ENCODE measurements at regions not wholly inside any gene's neighbourhood (a gene's known extent, or its start where the extent isn't known, plus 50 kb on each side); places are given as distances from the start of the nearest gene placed in this dataset.

DNA sequence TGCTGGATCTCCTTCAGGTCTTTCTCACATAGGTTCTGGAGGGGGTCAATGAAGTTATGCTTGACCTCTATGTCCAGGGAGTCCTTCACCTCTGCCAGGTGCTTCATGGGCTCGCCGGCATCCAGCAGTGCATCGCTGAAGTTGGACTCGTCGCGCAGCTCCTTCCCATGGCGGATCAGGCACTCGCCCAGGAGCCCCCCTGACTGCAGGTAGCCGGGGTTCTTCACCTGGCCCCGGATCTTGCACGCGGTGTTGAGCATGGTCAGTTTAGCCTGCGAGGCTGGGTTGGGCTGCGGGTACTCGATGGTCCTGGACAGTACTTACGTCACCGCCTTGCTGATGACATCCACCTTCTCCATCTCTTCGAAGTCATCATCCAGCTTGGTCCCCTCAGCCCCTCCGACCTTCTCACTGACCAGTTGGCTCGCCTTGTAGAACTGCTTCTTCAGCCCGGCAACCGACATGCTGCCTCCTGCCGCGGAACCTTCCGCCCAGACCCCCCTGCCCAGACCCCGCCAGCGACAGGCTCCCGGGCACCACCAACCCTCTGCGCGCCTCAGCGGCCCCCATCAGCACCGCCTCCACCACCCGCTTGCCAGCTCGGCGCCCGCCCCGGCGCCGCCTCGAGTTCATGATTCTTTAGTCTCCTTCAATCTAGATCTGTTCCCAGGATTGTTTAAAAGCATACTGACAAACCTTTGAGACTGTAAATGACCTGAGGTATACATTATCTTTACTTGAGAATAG lies 99.8 kb downstream of the KPNA2 start:
- in situ Hi-C loops (cut with MboI; ENCODE audit: low sequenced_read_pairs): no loop called here

DNA sequence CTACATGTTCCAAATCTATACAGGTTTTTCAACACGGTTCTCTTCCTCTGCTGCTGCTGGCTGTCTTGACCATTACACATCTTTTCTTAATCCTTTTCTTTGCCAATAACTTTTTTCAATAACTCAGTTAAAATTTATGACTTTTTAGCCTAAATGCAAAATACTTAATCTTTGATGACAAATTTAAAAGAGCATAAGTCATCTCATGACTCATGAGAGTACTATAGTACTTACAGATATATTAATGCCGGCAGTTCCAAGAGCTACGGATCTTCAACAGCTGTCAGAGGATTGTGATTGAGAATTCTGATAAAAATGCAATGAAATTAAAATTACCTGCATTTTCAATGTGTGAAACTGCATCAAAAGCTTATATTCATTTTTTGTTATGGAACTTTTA lies 105.5 kb downstream of the KPNA2 start:
- in situ Hi-C loops (cut with MboI; ENCODE audit: low sequenced_read_pairs): no loop called here

DNA sequence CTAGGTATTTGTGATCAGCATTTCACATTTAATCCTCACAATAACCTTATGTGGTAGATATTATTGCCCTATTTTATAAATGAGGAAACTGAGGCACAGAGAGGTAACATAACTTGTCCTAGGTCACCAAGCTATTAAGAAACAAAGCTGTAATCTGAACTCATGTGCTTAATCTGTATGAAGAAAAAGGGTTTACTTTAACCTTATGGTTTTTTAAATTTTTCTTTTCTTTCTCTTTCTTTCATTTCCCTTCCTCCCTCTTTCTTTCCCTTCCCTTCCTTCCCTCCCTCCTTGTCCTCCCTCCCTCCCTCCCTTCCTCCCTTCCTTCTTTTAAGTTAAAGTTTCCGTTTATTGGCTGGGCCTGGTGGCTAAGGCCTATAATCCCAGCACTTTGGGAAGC lies 105.2 kb upstream of the AMZ2 start:
- in situ Hi-C loops (cut with MboI; ENCODE audit: low sequenced_read_pairs): no loop called here

DNA sequence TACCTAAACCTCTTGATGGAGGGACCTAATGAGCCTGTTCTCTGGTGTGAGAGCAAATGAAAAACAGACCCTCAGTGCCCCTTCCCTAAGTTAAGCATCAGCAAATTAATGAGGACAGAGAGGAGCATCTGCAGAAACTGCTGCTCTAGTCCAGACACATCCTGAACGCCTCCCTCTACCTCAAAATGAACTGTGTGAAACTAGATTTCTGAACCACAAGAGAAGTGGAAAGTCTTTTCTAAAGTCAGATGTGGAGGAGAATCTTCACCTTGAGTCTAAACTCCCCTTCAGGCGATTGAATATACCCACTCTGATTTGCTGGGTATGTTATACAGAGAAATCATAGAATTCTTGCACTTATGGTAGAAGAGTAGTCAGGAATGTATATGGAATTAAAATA lies 104.4 kb upstream of the AMZ2 start:
- in situ Hi-C loops (cut with MboI; ENCODE audit: low sequenced_read_pairs): no loop called here

DNA sequence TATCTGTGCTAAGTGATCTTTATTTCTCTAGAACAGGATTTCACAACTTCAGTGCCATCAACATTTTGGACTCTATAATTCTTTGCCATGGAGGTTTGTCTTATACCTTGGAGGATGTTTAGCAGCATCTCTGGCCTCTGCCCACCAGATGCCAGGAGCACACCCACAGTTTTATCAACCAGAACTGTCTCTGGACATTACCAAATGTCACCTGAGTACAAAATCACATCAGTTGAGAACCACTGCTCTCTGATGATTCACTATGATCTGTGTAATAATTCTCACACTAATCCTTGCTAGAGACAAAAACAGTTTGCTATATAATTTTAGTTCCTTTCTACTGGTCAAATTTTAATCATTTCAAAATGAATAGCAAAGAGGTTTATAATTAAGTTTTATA lies 102.8 kb upstream of the AMZ2 start:
- in situ Hi-C loops (cut with MboI; ENCODE audit: low sequenced_read_pairs): no loop called here

DNA sequence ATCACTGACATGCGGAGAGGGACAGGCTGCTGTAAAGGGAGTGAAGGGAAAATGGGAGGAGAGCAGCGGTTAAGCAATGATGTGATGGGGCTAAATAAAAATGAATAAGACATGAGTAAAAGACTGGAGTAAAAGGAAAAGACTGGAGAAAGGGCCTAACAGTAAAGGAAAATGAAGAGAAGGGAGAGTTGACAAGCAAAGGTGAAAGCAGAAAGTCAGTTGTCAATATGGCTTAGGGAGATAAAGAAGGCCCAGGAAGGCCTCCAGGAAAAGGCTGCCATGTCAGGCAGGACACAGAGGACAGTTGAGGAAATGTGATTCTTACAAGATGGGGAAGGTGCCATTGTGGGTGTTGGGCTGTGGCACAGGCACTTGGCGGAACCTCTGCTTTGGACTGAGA lies 98.9 kb upstream of the AMZ2 start:
- in situ Hi-C loops (cut with MboI; ENCODE audit: low sequenced_read_pairs): no loop called here

DNA sequence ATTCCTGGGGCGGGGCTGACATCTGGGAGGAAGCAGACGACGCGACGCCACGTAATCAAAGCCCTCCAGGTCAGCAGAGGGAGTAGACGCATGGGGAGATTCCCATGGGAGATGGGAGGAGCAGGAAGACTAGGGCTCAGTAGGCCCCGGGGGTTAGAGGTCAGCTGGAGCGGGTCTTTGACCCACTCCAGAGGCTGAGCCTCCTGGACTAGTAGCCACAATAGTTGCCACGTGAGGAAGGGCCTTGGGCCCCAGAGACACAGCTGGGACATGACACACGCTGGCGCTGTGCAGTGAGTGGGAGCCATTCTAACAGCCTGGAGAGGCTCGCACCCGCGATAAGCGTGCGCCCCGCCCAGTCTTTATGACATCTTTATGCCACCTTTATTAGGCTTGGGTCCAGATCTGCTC lies 95.7 kb upstream of the AMZ2 start:
- in situ Hi-C loops (cut with MboI; ENCODE audit: low sequenced_read_pairs): loop anchor here (25.0 kb wide), 1 partner anchor 610 kb away; no protein-coding TSS in a partner anchor

DNA sequence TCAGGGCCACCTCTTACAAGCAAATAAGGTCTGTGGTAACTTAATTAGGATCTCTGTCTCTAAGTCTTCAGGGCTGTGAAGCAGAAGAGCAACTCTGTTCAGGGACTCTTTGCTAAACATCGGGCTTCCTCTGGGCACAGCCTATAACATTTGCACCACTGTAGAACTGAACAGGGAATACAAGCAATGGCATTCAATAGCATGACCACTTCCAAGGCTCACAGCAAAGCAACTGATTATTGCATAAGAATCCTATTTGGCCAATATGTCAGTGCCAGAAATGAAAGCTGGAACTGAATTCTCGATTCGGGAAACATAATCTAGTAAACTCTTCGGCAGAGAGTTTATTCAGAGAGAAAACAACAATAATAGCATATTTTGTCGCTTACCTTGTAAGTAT lies 92.2 kb upstream of the AMZ2 start:
- in situ Hi-C loops (cut with MboI; ENCODE audit: low sequenced_read_pairs): loop anchor here (25.0 kb wide), 1 partner anchor 607 kb away; no protein-coding TSS in a partner anchor

DNA sequence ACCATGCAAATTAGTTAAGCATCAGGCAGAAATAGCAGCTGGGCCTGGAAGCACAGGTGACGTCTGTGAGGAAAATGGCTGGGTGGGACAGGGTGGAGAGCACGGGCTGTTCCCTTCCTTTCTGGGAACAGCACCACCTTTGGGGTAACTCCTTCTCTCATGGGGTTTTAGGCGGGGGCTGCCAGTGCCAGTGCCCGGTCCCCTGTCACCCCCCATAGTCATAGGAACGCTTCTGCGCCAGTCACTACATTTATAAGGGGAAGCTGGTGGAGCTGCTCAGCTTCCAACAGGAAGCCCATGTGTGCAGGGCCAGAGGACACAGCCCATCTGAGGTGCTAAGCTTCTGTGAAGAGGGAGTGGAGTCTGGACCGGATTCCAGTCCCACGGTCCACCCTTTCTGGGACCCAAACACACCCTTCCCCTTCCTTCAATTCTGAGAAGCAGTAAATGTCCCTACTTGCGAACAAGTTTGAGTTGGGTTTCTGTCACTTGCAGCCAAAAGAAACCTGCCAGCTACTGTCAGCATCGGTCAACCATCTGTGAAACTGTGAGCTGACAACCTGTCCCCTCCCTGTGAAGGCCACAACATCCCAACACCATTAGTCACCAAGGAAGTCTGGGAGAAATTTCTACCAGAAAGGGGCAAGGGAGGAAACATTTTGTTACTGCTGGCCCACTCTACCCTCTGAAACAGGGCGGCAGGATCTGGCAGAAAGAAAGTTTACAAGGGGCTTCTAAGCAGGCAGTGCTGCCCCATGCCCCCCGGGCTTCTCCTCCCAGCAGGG lies 86.0 kb upstream of the AMZ2 start:
- in situ Hi-C loops (cut with MboI; ENCODE audit: low sequenced_read_pairs): loop anchor here (25.0 kb wide), 1 partner anchor 600 kb away; no protein-coding TSS in a partner anchor

DNA sequence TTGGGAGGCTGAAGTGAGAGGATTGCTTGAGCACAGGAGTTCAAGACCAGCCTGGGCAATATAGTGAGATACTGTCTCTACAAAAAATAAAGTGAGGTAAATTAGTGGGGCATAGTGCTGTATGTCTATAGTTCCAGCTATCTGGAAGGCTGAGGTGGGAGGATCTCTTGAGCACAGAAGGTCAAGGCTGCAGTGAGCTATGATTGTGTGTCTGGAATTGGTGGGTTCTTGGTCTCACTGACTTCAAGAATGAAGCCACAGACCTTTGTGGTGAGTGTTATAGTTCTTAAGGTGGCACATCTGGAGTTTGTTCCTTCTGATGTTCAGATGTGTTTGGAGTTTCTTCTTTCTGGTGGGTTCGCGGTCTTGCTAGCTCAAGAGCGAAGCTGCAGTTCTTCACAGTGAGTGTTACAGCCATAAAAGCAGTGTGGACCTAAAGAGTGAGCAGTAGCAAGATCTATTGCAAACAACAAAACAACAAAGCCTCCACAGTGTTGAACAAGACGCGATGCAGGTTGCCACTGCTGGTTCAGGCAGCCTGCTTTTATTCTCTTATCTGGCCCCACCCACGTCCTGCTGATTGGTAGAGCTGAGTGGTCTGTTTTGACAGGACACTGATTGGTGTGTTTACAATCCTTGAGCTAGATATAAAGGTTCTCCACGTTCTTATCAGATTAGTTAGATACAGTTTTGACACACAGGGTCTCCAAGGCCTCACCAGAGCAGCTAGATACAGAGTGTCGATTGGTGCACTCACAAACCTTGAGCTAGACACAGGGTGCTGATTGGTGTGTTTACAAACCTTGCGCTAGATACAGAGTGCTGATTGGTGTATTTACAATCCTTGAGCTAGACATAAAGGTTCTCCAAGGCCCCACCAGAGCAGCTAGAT lies 79.3 kb upstream of the AMZ2 start:
- in situ Hi-C loops (cut with MboI; ENCODE audit: low sequenced_read_pairs): loop anchor here (25.0 kb wide), 1 partner anchor 594 kb away; no protein-coding TSS in a partner anchor

DNA sequence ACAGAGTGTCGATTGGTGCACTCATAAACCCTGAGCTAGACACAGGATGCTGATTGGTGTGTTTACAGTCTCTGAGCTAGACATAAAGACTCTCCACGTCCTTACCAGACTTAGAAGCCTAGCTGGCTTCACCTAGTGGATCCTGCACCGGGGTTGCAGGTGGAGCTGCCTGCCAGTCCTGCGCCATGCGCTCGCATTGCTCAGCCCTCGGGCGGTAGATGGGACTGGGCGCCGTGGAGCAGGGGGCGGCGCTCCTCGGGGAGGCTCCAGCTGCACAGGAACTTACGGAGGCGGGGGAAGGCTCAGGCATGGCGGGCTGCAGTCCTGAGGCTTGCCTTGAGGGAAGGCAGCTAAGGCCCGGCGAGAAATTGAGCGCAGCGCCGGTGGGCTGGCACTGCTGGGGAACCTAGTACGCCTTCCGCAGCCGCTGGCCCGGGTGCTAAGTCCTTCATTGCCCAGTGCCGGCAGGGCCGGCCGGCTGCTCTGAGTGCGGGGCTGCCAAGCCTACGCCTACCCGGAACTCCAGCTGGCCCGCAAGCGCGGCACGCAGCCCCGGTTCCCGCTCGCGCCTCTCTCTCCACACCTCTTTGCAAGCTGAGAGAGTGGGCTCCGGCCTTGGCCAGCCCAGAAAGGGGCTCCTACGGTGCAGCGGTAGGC lies 78.5 kb upstream of the AMZ2 start:
- in situ Hi-C loops (cut with MboI; ENCODE audit: low sequenced_read_pairs): loop anchor here (25.0 kb wide), 1 partner anchor 593 kb away; no protein-coding TSS in a partner anchor

DNA sequence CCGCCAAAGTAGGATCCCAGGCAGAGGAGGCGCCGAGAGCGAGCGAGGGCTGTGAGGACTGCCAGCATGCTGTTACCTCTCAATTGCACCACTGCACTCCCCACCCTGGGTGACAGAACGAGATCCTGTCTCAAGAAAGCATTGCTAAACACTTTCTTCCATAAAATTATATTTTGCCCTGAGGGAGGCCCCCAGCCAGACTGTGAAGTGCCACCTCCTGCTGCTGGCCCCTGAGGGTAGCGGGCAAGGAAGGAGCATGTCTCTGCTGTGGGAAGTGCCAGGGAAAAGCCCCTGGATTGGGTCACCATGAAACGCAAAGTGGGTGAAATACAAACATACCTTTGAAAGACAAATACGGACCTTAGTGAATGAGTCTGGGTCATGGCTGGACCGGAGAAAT lies 78.0 kb upstream of the AMZ2 start:
- in situ Hi-C loops (cut with MboI; ENCODE audit: low sequenced_read_pairs): loop anchor here (25.0 kb wide), 1 partner anchor 592 kb away; no protein-coding TSS in a partner anchor

DNA sequence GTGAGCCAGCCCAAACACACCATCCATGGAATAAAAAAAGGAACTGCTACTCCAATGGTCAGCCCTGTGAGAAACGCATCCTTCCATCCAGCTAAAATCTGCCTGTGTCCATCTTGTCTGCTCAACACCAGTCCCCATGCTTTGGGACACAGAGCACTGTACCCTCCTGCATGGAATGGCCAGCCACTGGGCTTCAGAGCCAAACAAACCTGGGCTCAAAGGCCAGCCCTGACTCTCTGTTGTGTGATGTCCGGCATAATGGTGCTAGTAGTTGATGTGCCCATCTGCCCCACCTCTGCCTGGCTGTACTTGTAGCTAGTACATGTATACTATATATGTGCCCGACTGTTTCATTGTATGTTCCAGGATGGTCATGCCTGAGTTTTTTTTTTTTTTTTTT lies 77.6 kb upstream of the AMZ2 start:
- in situ Hi-C loops (cut with MboI; ENCODE audit: low sequenced_read_pairs): loop anchor here (25.0 kb wide), 1 partner anchor 592 kb away; no protein-coding TSS in a partner anchor

DNA sequence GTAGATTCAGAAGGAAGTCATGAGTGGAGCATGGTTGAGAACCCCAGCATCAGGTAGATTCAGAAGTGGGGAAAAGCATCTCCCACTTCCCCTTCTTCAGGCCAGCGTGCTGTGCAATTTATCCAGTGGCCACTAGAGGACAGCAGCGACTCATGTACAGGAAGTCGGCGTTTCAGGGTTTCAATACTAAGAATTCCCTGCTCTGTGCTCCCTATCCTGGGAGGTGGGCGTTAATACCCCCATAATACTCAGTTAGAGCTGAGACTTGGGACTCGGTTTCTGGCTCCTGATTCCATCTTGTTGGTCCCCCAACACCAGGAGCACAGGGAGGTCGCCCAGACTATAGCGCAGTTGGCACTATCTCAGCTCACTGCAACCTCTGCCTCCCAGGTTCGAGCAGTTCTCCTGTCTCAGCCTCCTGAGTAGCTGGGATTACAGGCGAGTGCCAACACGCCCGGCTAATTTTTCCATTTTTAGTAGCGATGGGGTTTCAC lies 75.3 kb upstream of the AMZ2 start:
- in situ Hi-C loops (cut with MboI; ENCODE audit: low sequenced_read_pairs): loop anchor here (25.0 kb wide), 1 partner anchor 590 kb away; no protein-coding TSS in a partner anchor

DNA sequence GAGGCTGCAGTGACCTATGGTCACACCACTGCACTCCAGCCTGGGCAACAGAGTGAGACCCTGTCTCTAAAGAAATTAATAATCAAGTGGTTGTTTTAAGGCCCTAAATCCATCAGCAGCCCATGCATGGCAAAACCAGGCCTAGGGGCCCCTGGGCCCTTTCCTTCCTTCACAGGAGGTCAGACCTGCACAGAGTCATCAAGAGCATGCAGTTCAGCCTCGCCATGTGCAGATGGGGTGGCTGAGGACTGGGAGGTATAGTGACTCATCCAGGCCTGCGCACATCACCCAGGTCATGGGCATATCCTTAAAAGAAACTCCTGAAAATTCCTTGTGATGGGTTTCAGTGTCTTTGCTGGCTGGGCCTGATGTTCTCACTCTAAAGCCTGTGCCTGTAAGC lies 72.4 kb upstream of the AMZ2 start:
- in situ Hi-C loops (cut with MboI; ENCODE audit: low sequenced_read_pairs): no loop called here

DNA sequence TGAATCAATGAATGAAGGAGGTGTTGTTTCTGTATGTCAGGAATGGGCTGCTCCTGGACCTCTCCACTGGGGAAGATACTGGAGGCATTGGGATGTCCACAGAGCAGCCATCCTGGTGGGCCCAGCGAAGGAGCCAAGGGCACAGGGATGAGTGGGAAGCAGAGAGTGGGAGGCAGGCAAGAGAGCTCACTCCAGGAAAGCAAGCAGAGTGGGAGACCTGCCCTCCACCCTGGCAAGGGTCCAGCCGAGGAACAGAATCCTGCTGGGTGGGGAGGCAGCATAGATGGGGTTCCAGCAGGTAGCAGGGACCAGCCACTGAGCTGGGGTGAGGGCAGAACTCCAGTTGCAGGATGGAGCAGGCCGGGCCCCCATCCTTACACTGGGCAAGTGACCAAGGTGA lies 71.9 kb upstream of the AMZ2 start:
- in situ Hi-C loops (cut with MboI; ENCODE audit: low sequenced_read_pairs): no loop called here

DNA sequence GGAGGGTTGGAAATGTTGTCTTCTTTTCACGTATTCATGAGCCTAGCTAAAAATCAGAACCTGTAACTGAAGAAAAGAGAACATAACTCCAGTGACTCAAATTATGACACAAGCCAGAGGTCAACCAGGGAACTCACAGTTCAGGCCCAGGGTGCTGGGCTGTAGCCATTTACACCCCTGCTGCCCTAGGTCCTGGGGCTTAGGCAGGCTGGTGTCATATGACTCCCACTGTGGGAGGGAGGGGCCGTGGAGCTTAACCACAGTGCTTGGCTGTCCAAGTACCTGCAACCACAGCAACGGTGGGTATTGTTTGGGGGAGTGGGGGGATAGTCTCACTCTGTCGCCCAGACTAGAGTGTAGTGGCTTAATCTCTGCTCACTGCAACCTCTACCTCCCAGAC lies 71.1 kb upstream of the AMZ2 start:
- in situ Hi-C loops (cut with MboI; ENCODE audit: low sequenced_read_pairs): no loop called here

DNA sequence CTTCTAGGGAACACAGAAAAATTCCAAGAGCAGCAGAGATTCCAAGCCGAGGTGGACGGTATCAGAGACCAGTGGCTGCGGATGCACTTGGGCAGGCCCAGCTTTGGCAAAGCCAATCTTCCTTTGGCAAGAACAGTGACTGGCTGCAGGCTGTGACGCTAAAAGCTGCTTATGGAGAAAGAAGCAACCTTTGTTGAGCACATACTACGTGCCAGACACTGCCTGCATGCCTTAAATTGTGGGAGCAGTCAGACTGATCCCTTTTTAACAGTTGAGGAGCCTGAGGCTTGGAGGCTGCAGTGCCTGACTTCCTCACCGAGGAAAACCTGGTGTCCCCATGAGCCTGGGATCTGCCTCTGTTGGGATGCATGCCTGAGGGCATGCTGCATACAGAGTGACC lies 69.0 kb upstream of the AMZ2 start:
- in situ Hi-C loops (cut with MboI; ENCODE audit: low sequenced_read_pairs): no loop called here

DNA sequence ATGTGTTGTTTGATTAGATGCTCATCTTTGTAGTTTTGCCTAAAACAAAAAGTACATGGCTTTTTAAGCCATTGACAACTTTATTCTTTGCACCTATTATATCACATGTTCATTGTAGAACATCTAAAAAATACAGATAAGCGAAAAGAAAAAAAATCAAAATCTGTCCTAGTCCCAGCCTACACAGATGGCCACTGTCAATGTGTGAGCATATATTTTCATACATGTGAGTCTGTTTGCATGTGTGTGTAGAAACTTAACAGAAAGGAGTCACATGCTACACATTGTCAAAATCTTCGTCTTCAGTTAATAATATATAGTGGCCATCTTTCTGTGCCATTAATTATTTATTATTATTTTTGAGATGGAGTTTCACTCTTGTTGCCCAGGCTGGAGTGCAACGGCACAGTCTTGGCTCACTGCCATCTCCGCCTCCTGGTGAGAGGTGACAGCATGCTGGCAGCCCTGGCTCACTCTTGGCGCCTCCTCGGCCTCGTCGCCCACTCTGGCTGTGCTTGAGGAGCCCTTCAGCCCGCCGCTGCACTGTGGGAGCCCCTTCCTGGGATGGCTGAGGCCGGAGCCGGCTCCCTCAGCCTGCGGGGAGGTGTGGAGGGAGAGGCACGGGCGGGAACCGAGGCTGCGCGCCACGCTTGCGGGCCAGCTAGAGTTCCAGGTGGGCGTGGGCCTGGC lies 68.5 kb upstream of the AMZ2 start:
- in situ Hi-C loops (cut with MboI; ENCODE audit: low sequenced_read_pairs): no loop called here

DNA sequence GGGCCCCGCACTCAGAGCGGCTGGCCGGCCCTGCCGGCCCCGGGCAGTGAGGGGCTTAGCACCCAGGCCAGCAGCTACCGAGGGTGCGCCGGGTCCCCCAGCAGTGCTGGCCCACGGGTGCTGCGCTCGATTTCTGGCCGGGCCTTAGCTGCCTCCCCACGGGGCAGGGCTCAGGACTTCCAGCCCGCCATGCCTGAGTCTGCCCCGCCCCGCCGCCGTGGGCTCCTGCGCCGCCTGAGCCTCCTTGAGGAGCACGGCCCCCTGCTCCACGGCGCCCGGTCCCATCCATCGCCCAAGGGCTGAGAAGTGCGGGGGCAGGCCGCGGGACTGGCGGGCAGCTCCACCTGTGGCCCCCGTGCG lies 67.9 kb upstream of the AMZ2 start:
- in situ Hi-C loops (cut with MboI; ENCODE audit: low sequenced_read_pairs): no loop called here
